Ectodermal cell (in vitro differentiated cells): ENCODE measurements at regions not wholly inside any gene's neighbourhood (a gene's known extent, or its start where the extent isn't known, plus 50 kb on each side); places are given as distances from the start of the nearest gene placed in this dataset.

Experiments used
- H3K27ac ChIP-seq: 2 replicates; pipeline ENCODE4 v1.7.0; 2013; ENCODE audit warnings: mild to moderate bottlenecking, low read depth, low read length; ENCODE audit not compliant: insufficient read depth, poor library complexity, severe bottlenecking
- H3K27me3 ChIP-seq: 2 replicates; pipeline ENCODE4 v1.7.0; 2013; ENCODE audit warnings: mild to moderate bottlenecking, low read length; ENCODE audit not compliant: insufficient read depth, control insufficient read depth, poor library complexity, severe bottlenecking
- H3K36me3 ChIP-seq: one replicate; pipeline ENCODE4 v1.7.0; 2013; ENCODE audit warnings: low read length; ENCODE audit not compliant: control insufficient read depth, insufficient read depth
- H3K4me1 ChIP-seq: one replicate; pipeline ENCODE4 v1.7.0; 2013; ENCODE audit warnings: low read length; ENCODE audit not compliant: control insufficient read depth, insufficient read depth
- H3K4me3 ChIP-seq: 2 replicates; pipeline ENCODE4 v1.7.0; 2013; ENCODE audit warnings: low read depth, low read length, control low read depth; ENCODE audit not compliant: insufficient read depth
- H3K9me3 ChIP-seq: 2 replicates; pipeline ENCODE4 v1.7.0; 2013; ENCODE audit warnings: mild to moderate bottlenecking, low read length, moderate library complexity; ENCODE audit not compliant: control insufficient read depth
- WGBS, 2 experiments: methylation state at CpG; one replicate each; pipeline ENCODE4 v1.1.7; 2013; ENCODE audit warnings: missing lambda C conversion rate in 2 of 2; 5-methylcytosine and 5-hydroxymethylcytosine counted together

- no peaks in the 10 kb centered on the region for H3K4me1 ChIP-seq
- 89 to 95% methylated on average over 3 of the region's 3 CpGs for WGBS, 2 experiments
- H3K4me3 ChIP-seq = no peak overlapping the region
- no peak overlapping the region for H3K27ac ChIP-seq
- no peaks in the 10 kb centered on the region for H3K9me3 ChIP-seq
- no peaks in the 10 kb centered on the region for H3K36me3 ChIP-seq
- no peaks in the 10 kb centered on the region for H3K27me3 ChIP-seq
Measured at GRCh38 chr9:3698076-3698475, 172.3 kb upstream of the RFX3 start.

- 0 to 30% methylated on average over 1 to 2 of the region's 2 CpGs for WGBS, 2 experiments
- Histone ChIP-seq H3K27ac (no peak overlapping the region), H3K36me3 (no peaks in the 10 kb centered on the region)
Measured at GRCh38 chr9:3696368-3696767, 170.6 kb upstream of the RFX3 start.

GRCh38 chr9:3692606-3693005 lies 166.8 kb upstream of the RFX3 start:
- Histone ChIP-seq H3K27me3 (no peaks in the 10 kb centered on the region), H3K36me3 (no peaks in the 10 kb centered on the region), H3K4me3 (no peak overlapping the region), H3K9me3 (no peaks in the 10 kb centered on the region), H3K27ac (no peak overlapping the region), H3K4me1 (no peaks in the 10 kb centered on the region)
- 93 to 96% methylated on average over 1 of the region's 1 CpG for WGBS, 2 experiments

More at GRCh38 chr9:3696368-3696767, 170.6 kb upstream of the RFX3 start:
- Histone ChIP-seq H3K4me3 (no peak overlapping the region), H3K4me1 (no peaks in the 10 kb centered on the region), H3K27me3 (no peaks in the 10 kb centered on the region), H3K9me3 (no peaks in the 10 kb centered on the region)

- H3K27me3 ChIP-seq = no peaks in the 10 kb centered on the region
- no peaks in the 10 kb centered on the region for H3K36me3 ChIP-seq
- H3K4me3 ChIP-seq = no peak overlapping the region
- 93 to 95% methylated on average over 4 of the region's 4 CpGs for WGBS, 2 experiments
- H3K27ac ChIP-seq = no peak overlapping the region
- no peaks in the 10 kb centered on the region for H3K9me3 ChIP-seq
- no peaks in the 10 kb centered on the region for H3K4me1 ChIP-seq
Measured at GRCh38 chr9:3689555-3689954, 163.8 kb upstream of the RFX3 start.

- Histone ChIP-seq H3K4me3 (no peak overlapping the region), H3K9me3 (no peaks in the 10 kb centered on the region), H3K4me1 (no peaks in the 10 kb centered on the region), H3K27me3 (no peaks in the 10 kb centered on the region), H3K27ac (no peak overlapping the region), H3K36me3 (no peaks in the 10 kb centered on the region)
Measured at GRCh38 chr9:3687145-3687544, 161.3 kb upstream of the RFX3 start.

GRCh38 chr9:3682186-3682585 lies 156.4 kb upstream of the RFX3 start:
- no peaks in the 10 kb centered on the region for H3K36me3 ChIP-seq
- H3K9me3 ChIP-seq = no peaks in the 10 kb centered on the region
- H3K27ac ChIP-seq = no peak overlapping the region
- no peaks in the 10 kb centered on the region for H3K4me1 ChIP-seq
- H3K27me3 ChIP-seq = no peaks in the 10 kb centered on the region
- H3K4me3 ChIP-seq = no peak overlapping the region
- WGBS, 2 experiments = 89 to 97% methylated on average over 3 of the region's 3 CpGs

- Histone ChIP-seq H3K27ac (no peak overlapping the region), H3K4me3 (no peak overlapping the region), H3K36me3 (no peaks in the 10 kb centered on the region), H3K9me3 (no peaks in the 10 kb centered on the region), H3K27me3 (no peaks in the 10 kb centered on the region), H3K4me1 (no peaks in the 10 kb centered on the region)
- 84 to 95% methylated on average over 4 of the region's 4 CpGs for WGBS, 2 experiments
Measured at GRCh38 chr9:3677541-3677940, 151.7 kb upstream of the RFX3 start.

- Histone ChIP-seq H3K9me3 (no peaks in the 10 kb centered on the region), H3K27ac (no peak overlapping the region), H3K36me3 (no peaks in the 10 kb centered on the region), H3K4me1 (no peaks in the 10 kb centered on the region), H3K4me3 (no peak overlapping the region), H3K27me3 (no peaks in the 10 kb centered on the region)
- WGBS, 2 experiments = 87 to 100% methylated on average over 3 of the region's 3 CpGs
Measured at GRCh38 chr9:3676766-3677165, 151.0 kb upstream of the RFX3 start.

- Histone ChIP-seq H3K9me3 (no peaks in the 10 kb centered on the region), H3K27me3 (no peaks in the 10 kb centered on the region), H3K36me3 (no peaks in the 10 kb centered on the region), H3K4me3 (no peak overlapping the region), H3K4me1 (no peaks in the 10 kb centered on the region), H3K27ac (no peak overlapping the region)
- WGBS, 2 experiments = 80 to 89% methylated on average over 2 of the region's 2 CpGs
Measured at GRCh38 chr9:3675946-3676345, 150.1 kb upstream of the RFX3 start.

GRCh38 chr9:3674561-3674960 lies 148.8 kb upstream of the RFX3 start:
- no peak overlapping the region for H3K27ac ChIP-seq
- H3K36me3 ChIP-seq = no peaks in the 10 kb centered on the region
- H3K4me1 ChIP-seq = no peaks in the 10 kb centered on the region
- no peaks in the 10 kb centered on the region for H3K27me3 ChIP-seq
- no peaks in the 10 kb centered on the region for H3K9me3 ChIP-seq
- no peak overlapping the region for H3K4me3 ChIP-seq
- WGBS, 2 experiments = 94 to 95% methylated on average over 5 of the region's 5 CpGs

GRCh38 chr9:3672399-3672798 lies 146.6 kb upstream of the RFX3 start:
- Histone ChIP-seq H3K4me3 (no peak overlapping the region), H3K9me3 (no peaks in the 10 kb centered on the region), H3K36me3 (no peaks in the 10 kb centered on the region), H3K27me3 (no peaks in the 10 kb centered on the region), H3K27ac (no peak overlapping the region), H3K4me1 (no peaks in the 10 kb centered on the region)
- 94 to 95% methylated on average over 5 of the region's 5 CpGs for WGBS, 2 experiments
